Right lung (tissue), 2 donors: ENCODE measurements at regions not wholly inside any gene's neighbourhood (a gene's known extent, or its start where the extent isn't known, plus 50 kb on each side); places are given as distances from the start of the nearest gene placed in this dataset.

ENCODE experiments used
- DNase-seq, 2 donors: peaks; one replicate each; pipeline ENCODE4 v3.0.0-alpha.2; 2013

- DNase-seq = peak; percentile 40 to 42
Observed at GRCh38 chr10:61000769-61001730, 57.1 kb upstream of the RHOBTB1 start.

- DNase-seq = no peak
Observed at GRCh38 chr10:60998932-60999331, 54.9 kb upstream of the RHOBTB1 start.

GRCh38 chr10:60994128-60994527, 50.1 kb upstream of the RHOBTB1 start:
- DNase-seq = no peak
